PFSK-1 (cell line): ENCODE measurements at regions not wholly inside any gene's neighbourhood (a gene's known extent, or its start where the extent isn't known, plus 50 kb on each side); places are given as distances from the start of the nearest gene placed in this dataset.

Experiments
- FOXP2 ChIP-seq: optimal IDR thresholded peaks from 2 replicates; pipeline ENCODE3; 2011; ENCODE audit warnings: borderline replicate concordance, control low read depth, inconsistent platforms; ENCODE audit not compliant: insufficient read depth; ENCODE audit errors: extremely low read length, extremely low read depth
- POLR2AphosphoS5 ChIP-seq: IDR thresholded peaks from 2 replicates; pipeline ENCODE4 v1.6.1; 2012; ENCODE audit warnings: low read depth, mild to moderate bottlenecking, control low read depth, low read length, moderate library complexity
- SIN3A ChIP-seq: IDR thresholded peaks from 2 replicates; pipeline ENCODE4 v1.6.1; 2012; ENCODE audit warnings: mild to moderate bottlenecking, low read length, moderate library complexity, borderline replicate concordance; ENCODE audit not compliant: insufficient read depth
- TAF1 ChIP-seq: IDR thresholded peaks from 2 replicates; pipeline ENCODE4 v1.6.1; 2012; ENCODE audit warnings: low read length, control low read depth, borderline replicate concordance; ENCODE audit not compliant: insufficient read depth
- TF ChIP-seq, protein P1 (sequence below), 2 experiments: IDR thresholded peaks; 2 replicates each; pipeline versions ENCODE4 v1.6.1 to v1.8.0; 2011 to 2012; ENCODE audit warnings: low read depth in 2 of 2, low read length in 2 of 2, control low read depth in 1 of 2, inconsistent platforms in 1 of 2, mild to moderate bottlenecking in 1 of 2, moderate library complexity in 1 of 2; ENCODE audit not compliant: insufficient read depth in 1 of 2

DNA sequence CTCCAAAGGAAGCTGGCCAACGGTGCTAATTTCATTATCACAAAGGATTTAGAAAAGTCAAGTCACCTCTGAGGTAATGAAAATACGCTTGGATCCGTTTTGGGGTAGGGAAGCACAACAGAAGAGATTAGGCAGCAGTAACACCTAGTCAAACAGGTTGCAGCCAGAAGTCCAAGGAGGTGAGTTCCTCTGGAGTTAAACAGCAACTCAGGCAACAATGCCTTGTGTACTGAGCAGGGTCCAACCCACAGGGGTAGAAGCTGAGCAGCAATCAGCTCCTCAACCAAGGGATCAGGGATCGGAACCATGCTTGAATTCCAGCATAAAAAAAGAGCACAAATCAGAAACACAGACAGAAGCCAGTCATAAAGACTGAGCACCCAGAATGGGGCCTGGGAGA, 88.1 kb upstream of the SPRED1 start:
- TF ChIP-seq TAF1: no peak
- TF ChIP-seq, protein P1, sequence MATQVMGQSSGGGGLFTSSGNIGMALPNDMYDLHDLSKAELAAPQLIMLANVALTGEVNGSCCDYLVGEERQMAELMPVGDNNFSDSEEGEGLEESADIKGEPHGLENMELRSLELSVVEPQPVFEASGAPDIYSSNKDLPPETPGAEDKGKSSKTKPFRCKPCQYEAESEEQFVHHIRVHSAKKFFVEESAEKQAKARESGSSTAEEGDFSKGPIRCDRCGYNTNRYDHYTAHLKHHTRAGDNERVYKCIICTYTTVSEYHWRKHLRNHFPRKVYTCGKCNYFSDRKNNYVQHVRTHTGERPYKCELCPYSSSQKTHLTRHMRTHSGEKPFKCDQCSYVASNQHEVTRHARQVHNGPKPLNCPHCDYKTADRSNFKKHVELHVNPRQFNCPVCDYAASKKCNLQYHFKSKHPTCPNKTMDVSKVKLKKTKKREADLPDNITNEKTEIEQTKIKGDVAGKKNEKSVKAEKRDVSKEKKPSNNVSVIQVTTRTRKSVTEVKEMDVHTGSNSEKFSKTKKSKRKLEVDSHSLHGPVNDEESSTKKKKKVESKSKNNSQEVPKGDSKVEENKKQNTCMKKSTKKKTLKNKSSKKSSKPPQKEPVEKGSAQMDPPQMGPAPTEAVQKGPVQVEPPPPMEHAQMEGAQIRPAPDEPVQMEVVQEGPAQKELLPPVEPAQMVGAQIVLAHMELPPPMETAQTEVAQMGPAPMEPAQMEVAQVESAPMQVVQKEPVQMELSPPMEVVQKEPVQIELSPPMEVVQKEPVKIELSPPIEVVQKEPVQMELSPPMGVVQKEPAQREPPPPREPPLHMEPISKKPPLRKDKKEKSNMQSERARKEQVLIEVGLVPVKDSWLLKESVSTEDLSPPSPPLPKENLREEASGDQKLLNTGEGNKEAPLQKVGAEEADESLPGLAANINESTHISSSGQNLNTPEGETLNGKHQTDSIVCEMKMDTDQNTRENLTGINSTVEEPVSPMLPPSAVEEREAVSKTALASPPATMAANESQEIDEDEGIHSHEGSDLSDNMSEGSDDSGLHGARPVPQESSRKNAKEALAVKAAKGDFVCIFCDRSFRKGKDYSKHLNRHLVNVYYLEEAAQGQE (IDR thresholded peaks at IDR 0.05; ENCODE audit: insufficient read depth in 1 of 2, low read depth in 2 of 2, low read length in 2 of 2): no peak
- TF ChIP-seq SIN3A: no peak
- TF ChIP-seq POLR2AphosphoS5: no peak
- no peak for TF ChIP-seq FOXP2

DNA sequence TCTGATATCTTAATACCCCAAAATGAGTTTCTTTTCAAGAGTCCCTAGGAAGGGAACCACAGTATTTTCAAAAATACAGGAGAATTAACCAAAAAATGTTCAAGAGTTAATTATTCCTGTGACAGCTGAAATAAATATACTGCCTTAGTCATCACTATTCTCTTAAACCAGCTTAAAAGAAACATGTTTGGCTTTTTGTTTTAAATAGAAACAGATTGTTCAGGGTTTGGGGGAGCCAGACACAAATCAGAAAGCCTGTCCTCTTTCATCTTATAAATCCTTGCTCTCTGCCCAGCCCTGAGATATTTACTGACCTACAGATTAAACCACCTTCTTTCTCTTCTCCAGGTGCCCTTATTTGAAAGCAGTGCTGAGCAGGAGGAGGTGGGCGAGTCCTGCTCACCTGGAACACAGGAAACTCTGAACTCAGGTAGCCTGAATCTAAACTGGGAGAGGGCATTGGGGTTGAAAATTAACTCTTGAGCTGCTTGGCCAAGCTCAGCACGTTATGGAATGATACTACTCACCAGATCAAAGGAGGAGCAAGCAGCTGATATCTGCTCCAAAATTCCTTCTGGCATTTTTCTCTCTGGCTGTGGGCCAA, 84.1 kb upstream of the SPRED1 start:
- TF ChIP-seq FOXP2: no peak
- TF ChIP-seq SIN3A: no peak
- no peak for TF ChIP-seq TAF1
- TF ChIP-seq, protein P1 (IDR thresholded peaks at IDR 0.05; ENCODE audit: insufficient read depth in 1 of 2, low read depth in 2 of 2, low read length in 2 of 2): no peak
- no peak for TF ChIP-seq POLR2AphosphoS5

DNA sequence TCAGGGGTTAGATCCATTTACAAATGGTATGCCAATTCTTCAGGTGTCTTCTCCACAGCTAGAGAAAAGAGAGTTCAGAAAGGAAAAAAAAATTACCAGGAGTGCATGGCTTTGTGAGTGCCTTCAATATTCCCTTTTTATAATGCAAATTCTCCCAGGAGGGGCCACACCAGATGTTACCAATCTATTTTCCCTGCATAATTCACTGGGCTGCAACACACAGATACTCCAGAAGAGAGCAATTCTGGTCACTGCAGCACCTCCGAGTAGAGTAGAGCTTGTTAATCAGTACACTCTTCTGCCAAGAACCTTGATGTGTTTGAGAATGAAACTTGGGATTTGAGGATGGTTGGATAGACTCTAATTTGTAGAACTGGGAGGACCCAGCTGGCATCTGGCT, 80.7 kb upstream of the SPRED1 start:
- no peak for TF ChIP-seq FOXP2
- TF ChIP-seq TAF1: no peak
- TF ChIP-seq POLR2AphosphoS5: no peak
- TF ChIP-seq, protein P1 (IDR thresholded peaks at IDR 0.05; ENCODE audit: insufficient read depth in 1 of 2, low read depth in 2 of 2, low read length in 2 of 2): no peak
- TF ChIP-seq SIN3A: no peak

DNA sequence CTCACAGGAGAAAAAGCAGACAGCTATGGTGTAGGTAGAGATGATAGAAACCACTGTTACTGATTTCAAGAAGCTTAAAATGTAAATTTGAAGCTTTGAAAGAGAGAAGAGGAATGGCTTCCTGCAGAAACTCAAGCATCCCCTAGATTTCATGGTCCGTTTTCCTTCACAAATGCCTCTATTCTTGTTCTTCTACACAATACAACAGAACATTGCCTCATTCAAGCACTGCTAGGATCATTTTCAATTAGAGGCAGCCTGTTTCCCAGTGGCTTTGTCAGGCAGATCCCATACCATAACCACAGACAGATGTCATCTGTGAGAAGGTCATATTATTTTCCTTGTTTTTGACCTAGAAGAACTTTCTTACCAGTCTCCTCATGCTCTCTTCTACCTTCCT, 77.9 kb upstream of the SPRED1 start:
- TF ChIP-seq SIN3A (no peak), TAF1 (no peak), POLR2AphosphoS5 (no peak), FOXP2 (no peak)
- TF ChIP-seq, protein P1 (IDR thresholded peaks at IDR 0.05; ENCODE audit: insufficient read depth in 1 of 2, low read depth in 2 of 2, low read length in 2 of 2): no peak

DNA sequence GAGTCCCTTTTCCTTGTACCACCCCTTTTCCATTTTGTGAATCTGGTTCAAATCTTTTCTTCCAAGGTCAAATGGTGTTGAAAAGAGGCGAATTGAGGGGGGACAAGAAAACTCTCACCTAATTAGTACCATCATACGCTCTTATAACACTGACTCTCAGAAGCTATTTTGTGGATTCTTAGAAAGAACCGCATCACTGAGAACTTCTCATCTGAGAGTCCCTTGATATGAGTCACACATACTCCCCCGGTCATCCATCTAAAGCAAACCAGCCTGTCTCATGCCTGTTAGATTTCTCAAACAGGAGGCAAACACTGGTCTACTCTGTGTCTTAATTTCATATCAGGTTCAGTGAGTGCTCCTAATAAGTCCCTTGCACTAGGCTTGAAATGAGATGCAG, 76.5 kb upstream of the SPRED1 start:
- TF ChIP-seq FOXP2 (no peak), POLR2AphosphoS5 (no peak), TAF1 (no peak), SIN3A (no peak)
- TF ChIP-seq, protein P1 (IDR thresholded peaks at IDR 0.05; ENCODE audit: insufficient read depth in 1 of 2, low read depth in 2 of 2, low read length in 2 of 2): no peak
